Stomach (tissue), 4 donors: ENCODE measurements at regions not wholly inside any gene's neighbourhood (a gene's known extent, or its start where the extent isn't known, plus 50 kb on each side); places are given as distances from the start of the nearest gene placed in this dataset.

Source experiments
- EP300 ChIP-seq: sonication (generic); formaldehyde crosslinking; IDR thresholded peaks from one replicate; pipeline ENCODE4 v1.6.1; 2017; ENCODE audit warnings: antibody characterized with exemption
- POLR2A ChIP-seq, 4 donors: fragments of 450-650 bp; IDR thresholded peaks; one replicate each; pipeline ENCODE4 v1.6.1; 2016; ENCODE audit warnings: antibody characterized with exemption in 4 of 4, control low read depth in 2 of 4, mild to moderate bottlenecking in 1 of 4, moderate library complexity in 1 of 4
- POLR2AphosphoS5 ChIP-seq, 3 donors: sonication (generic); formaldehyde crosslinking; IDR thresholded peaks; one replicate each; pipeline ENCODE4 v1.6.1; 2016; ENCODE audit warnings: antibody characterized with exemption in 3 of 3
- TF ChIP-seq, protein P1 (sequence below), 7 experiments: fragments of 450-650 bp in 4 of 7; fragments of 200-600 bp in 3 of 7; sonication (generic) in 3 of 7; IDR thresholded peaks; one replicate each; pipeline ENCODE4 v1.5.1; 2016 to 2019; ENCODE audit warnings: antibody characterized with exemption in 7 of 7, control low read depth in 2 of 7, mild to moderate bottlenecking in 1 of 7

DNA sequence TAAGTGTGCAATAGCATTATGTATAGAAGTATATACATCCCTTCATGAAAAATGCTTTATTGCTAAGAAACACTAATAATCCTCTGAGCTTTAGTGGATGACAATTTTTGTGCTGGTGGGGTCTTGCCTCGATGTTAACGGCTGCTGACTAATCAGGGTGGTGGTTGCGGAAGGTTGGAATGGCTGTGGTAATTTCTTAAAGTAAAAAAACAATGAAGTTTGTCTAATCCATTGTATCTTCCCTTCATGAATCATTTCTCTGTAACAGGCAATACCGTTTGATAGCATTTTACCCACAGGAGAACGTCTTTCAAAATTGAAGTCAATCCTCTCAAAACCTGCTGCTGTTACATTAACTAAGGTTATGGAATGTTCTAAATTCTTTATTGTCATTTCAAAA is 816.5 kb upstream of the GJE1 start:
- TF ChIP-seq, protein P1, sequence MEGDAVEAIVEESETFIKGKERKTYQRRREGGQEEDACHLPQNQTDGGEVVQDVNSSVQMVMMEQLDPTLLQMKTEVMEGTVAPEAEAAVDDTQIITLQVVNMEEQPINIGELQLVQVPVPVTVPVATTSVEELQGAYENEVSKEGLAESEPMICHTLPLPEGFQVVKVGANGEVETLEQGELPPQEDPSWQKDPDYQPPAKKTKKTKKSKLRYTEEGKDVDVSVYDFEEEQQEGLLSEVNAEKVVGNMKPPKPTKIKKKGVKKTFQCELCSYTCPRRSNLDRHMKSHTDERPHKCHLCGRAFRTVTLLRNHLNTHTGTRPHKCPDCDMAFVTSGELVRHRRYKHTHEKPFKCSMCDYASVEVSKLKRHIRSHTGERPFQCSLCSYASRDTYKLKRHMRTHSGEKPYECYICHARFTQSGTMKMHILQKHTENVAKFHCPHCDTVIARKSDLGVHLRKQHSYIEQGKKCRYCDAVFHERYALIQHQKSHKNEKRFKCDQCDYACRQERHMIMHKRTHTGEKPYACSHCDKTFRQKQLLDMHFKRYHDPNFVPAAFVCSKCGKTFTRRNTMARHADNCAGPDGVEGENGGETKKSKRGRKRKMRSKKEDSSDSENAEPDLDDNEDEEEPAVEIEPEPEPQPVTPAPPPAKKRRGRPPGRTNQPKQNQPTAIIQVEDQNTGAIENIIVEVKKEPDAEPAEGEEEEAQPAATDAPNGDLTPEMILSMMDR (IDR thresholded peaks at IDR 0.05) = no peak
- TF ChIP-seq POLR2AphosphoS5 (IDR thresholded peaks at IDR 0.05) = no peak
- TF ChIP-seq EP300 = no peak
- TF ChIP-seq POLR2A (IDR thresholded peaks at IDR 0.05) = no peak
